B cell (primary cell): ENCODE measurements at regions not wholly inside any gene's neighbourhood (a gene's known extent, or its start where the extent isn't known, plus 50 kb on each side); places are given as distances from the start of the nearest gene placed in this dataset.

Experiments
- CTCF ChIP-seq: fragments of 200-600 bp; IDR thresholded peaks from one replicate; pipeline ENCODE4 v1.8.0; 2022; ENCODE audit warnings: antibody characterized with exemption, mild to moderate bottlenecking
- EZH2 ChIP-seq: IDR thresholded peaks from 2 replicates; pipeline ENCODE4 v1.6.1; 2012; ENCODE audit warnings: borderline replicate concordance, low read depth, mild to moderate bottlenecking, moderate library complexity, low read length; ENCODE audit not compliant: insufficient read depth, poor library complexity, severe bottlenecking

DNA sequence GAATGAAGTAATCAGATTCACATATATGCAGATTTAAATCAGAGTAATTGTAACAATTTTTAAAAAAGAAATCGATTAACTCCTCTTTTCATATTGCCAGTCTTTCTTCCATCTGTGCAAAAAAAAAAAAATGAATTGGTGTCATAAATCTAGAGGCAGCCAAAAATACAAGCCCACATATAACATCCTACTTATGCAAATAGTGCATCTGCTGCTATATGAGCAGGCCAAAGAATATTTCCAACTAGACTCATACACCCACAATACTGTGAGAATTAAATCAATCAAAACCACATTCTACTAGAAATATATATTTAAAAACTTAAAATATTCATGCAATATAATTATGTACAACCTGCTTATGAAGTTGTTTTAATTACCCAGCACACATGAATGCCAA is 298.1 kb upstream of the TRAM1L1 start:
- TF ChIP-seq EZH2 (no peak), CTCF (no peak)
